ENCODE measurements at regions not wholly inside any gene's neighbourhood (a gene's known extent, or its start where the extent isn't known, plus 50 kb on each side); places are given as distances from the start of the nearest gene placed in this dataset.

DNA sequence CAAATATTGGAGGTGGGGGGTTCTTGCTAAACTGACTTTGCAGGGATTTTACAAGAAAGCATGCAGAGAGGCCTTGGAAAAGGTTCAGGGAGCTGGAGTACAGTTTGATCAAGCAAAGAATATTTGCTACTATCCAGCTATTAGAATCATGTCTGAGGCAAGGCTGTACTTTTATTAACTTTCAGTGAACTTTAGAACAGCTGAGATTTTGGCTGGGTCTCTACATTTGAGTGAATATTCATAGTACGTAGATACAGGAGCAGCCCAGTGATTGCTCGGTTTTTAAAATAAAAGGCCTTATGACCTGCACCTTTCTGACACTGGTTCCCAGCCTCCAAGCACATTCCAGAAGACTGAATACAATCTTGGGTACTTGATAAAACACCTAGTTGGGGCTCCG is 496.8 kb upstream of the AKR1E2 start:
- no peak for DNase-seq

DNA sequence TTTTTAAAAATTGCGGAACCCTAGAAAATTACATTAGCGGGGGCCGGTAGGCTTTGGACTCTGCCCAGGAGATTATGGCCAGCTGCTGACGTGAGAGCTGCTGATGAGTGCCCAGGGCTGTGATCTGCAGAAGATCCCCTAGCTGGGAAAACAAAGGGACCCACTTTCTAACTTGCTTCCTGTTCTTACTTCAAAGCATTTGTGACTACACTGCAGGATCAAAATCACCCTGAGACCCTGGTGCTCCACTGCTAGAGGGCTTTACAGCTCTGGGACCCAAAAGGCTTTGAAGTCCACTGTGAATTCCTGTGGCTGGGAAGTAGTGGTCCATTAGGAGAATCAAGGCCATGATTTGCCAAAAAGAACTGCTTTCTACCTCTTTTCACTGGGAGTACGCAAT is 499.4 kb upstream of the AKR1E2 start:
- no peak for DNase-seq

- DNase-seq = no peak
Observed at GRCh38 chr10:4319870-4320367, 506.1 kb upstream of the AKR1E2 start.

DNA sequence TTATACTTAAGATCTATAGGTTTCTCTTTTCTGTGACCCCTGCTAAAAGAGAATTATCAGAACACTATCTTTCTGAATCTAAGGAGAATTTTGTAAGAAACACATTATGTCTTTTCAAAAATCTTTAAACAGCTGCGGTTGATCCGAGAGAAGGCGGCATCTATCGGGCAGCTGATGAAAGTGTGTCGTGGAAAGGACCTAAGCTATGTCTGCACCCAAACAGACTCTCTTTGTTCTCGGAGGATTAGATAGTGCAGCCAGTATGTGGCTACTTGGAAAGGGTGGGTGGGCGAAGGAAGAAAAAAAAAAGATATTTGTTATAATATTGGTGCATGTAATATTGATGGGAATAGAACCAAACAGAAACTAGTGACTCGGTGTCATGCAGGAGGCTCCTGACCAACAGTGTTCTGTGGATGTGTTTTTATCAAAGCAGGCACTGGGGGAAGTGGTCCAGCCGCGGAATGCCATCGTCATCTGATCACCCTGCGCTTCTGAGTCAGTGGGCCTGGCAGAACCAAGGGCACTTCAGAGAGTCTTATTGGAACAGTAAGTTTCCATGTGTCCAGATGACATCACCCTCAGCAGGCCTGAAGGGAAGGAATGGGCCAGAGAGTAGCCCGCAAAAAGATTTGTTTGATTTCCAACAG is 509.7 kb upstream of the AKR1E2 start:
- DNase-seq = no peak

DNA sequence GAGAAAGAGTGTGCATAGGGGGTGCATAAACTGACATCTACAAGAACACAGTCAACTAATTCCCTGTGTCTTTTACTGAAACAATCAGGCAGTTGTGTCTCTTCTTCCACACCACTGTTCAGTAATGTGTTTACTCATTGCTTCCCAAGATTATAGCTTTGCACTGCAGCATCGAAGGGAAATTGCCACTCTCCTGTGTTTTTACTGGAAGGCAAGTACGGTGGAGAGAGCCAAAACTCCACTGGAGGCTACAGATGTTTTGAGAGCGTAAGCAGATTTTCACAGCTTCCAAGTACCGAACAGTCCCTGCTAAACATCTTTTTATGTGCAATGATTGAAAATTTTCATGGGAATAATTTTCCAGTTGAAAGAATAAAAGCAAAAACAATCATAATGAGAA is 510.5 kb upstream of the AKR1E2 start:
- DNase-seq = no peak

- DNase-seq = no peak
Observed at GRCh38 chr10:4313051-4313450, 513.0 kb upstream of the AKR1E2 start.

DNA sequence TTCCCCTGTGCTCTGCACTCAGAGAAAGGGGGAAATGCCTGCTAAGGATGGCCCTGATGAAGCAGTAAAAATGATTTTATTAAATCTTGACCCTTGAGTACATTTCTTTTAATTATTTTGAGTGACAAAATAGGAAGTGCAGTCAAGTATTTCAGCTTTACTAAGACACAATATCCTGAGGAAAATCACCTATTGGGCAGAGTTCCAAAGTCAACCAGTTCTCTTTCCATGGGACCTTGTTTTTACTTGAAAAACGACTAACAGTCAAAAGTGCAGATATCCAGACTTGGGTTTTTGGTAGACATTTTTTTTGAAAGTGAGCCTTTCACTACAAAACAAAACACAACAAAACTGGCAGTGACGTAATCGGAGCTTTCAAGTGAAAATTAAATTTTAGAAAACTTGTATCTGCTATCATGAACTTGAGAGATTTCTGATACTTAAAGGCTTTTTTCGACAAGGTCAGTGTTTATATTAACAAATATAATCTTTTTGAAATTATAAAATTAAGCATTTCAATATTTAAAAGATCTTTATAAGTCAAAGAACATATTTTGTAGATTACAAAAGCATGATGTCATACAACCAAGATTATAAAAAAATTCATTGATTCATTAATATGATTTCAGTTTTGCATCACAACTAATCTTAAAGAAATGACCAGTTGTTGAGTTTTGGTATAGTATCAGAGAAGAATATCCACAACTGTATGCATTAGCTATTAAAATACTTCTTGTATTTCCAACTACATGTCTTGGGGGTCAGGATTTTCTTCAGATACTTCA is 513.8 kb upstream of the AKR1E2 start:
- no peak for DNase-seq

GRCh38 chr10:4310172-4310571 is 515.8 kb upstream of the AKR1E2 start:
- no peak for DNase-seq

GRCh38 chr10:4307910-4308309 is 518.1 kb upstream of the AKR1E2 start:
- no peak for DNase-seq

DNA sequence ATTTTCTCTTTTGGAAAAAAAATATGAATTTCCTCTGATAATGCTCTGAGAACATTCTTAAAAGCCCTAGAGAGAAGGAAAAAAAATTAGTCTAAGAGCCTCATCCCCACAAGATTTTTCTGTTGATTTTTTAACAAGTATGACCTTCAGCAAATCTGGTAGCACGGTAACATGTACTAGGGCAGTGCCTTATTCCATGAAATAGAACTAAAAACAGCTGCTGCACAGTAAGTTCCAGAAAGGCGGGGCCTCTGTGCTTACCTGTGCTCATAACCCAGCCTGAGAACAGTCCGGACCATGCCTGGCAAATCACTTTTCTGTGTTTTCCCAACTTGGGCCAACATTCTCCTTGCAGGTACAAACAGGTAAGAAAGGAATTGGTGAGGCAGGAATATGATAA is 519.1 kb upstream of the AKR1E2 start:
- DNase-seq = no peak

DNA sequence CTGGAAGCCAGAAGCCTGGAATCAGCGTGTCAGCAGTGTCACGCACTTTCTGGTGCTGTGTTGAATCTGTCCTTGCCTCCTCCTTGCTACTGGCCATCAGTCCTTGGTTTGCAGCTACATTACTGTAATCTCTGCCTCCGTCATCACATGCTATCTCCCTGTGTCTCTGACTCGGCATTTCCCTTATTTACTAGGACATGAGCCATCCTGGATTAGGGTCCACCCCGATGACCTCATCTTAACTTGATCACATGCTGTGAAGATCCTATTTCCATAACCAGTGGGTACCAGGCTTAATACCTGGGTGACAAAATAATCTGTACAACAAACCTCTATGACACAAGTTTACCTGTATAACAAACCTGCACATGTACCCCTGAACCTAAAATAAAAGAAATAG is 518.0 kb upstream of the KLF6 start:
- DNase-seq = no peak

DNA sequence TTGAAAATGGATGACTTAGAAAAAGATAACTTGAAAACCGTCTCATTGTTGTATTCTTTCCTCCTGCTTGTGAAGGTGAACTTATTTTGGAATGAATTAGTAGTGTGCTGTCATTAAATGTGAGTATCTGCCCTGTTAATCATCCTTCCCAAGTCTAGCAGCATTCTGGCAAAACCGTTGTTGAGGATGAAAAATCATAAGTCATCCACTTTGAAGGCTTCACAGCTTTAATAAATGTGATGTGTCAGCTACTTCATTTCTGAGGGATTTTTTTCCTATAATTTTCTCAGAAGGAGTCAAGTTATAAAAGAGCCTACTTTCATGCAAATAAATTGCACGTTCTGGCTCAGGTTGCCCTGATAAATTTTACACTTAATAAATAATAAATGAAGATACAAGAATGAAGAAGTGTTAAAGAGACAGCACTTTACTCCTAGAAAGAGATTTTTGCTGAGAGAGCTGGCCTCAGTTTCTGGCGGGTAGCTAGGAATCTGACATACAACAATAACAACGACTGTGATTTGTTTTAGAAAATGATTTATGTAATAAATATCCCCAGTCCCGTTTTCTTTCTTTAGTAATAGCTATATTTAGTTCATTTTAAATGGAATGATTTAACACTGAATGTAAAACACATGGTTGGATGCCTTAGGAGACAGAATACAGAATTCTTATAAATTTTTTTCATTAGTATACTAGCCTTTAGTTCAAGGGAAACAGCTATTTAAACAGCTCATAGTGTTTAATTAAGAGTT is 516.5 kb upstream of the KLF6 start:
- no peak for DNase-seq

DNA sequence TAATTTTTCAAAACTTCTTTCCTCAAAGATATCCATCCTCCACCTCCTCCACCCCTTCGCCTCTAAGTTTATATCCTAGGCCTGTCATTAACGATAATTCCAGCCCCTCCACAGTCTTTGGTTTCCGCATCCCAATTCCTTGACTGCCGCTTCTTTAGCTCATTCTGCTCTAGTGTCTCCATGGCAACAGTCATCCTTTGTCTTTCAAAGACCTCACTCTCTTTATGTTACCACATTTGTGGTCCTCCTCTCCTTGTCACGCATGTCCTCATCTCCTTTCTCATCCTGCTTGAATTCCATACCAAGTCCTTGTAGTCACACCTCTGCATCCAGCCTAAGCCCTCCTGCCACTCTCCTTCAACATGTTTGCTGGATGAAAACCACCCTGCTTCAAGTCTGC is 511.2 kb upstream of the KLF6 start:
- DNase-seq = no peak

DNA sequence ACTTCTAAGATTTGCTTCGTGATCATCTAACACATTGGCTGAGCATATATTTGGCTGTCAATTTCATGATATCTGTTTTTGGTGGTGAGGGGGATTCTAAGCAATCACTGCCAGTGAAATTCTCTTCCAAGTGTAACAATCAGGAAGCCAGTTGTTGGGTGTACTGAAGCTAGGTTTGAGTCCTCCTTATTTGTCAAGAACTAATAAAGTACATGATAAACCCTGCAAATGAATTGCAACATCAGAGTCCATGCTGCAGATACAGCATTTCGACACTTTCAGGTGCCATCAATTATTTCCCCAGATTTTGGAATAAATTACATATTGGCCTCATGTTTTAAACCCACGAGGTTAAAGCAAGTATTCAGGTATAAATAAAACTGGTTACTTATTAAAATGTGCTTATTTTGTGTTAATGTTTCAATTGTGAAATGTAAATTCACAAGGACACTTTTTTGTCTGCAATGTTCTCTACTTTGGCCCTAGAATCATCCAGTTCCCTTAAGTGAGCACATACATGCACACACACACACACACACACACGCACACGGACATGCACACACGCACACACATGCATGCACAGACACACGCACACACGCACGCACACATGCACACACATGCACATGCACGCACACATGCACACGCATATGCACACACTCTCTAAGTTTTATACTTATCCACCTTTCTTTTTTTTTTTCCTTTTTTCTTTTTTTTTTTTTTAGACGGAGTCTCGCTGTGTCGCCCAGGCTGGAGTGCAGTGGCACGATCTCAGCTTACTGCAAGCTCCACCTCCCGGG is 510.2 kb upstream of the KLF6 start:
- no peak for DNase-seq

DNA sequence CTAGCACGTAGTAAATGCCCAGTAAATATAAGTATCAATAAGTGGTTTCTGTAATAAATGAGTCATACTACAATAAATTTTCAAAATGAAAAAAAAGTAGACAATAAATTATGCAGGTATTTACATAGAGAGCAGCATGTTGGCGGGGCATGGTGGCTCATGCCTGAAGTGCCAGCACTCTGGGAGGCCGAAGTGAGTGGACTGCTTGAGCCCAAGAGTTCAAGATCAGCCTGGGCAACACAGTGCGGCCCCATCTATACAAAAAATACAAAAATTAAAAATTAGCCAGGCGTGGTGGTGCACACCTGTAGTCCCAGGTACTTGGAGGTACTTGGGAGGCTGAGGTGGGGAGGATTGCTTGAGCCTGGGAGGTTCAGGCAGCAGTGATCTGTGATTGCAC is 509.3 kb upstream of the KLF6 start:
- no peak for DNase-seq

- no peak for DNase-seq
Observed at GRCh38 chr10:4291990-4292389, 507.0 kb upstream of the KLF6 start.

GRCh38 chr10:4285121-4285520 is 500.1 kb upstream of the KLF6 start:
- DNase-seq = no peak

DNA sequence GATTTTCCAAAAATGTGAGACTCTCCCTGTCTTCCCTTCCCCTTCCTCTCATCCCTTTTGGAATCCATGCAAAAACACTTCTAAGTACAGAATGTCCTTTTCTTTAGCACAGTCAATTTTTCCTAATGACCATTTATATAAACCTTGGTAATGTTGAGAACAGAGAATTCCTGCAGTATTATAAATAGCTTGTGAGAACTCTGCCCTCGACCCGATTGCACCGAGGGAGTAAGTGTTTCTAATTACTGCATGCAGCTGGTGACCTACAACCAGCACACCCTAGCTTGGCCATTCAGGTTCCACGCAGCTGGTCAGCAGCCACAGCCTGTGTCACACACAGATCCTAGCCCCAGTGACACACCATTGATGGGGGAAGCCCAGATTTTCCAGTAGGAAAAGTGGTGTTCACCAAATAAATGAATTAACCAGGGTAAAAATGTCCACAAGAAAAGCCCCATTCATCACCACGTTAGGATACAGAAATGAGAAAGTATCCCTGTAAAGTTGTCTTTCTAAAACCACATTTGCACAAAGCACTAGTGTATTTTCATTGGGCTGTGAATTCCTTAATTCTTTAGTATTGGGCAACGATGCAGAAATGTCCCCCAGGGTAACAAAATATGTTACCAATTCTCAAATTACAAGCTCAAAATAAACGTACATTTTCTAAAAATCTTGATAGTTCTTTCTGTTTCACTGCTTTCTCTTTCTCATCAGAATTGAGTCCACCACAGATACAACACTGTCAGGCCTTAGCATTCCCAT is 499.0 kb upstream of the KLF6 start:
- no peak for DNase-seq

- DNase-seq = no peak
Observed at GRCh38 chr10:4282496-4282895, 497.5 kb upstream of the KLF6 start.

DNA sequence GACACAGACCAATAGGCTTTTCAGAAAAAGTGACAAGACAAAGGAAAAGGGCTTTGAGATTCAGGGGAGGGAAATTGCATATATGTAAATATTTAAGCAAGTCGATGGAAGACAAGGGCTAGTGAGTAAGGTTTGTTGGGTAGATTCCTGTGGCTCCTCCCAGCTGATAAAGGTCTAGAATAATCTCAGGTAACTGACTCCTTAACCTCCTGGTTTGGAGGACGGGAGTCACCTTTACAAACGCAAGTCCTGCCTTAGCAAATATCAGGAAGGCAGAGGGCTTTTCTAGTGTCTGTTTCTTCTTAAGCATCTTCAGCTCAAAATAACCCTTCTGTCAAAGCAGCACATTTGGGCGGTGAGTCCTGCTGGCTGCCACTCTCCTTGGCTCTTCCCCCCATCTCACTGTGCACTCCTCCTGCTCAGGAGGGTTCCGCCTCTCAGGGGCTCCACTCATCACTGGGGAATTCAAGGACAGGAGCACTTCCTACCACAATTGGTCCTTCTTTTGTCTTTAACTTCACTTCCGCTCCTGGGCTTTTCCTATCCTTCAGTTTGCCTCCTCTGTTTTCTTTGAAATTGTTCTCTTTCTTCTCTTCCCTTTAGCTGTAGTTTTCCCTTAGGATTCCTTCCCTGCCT is 496.3 kb upstream of the KLF6 start:
- DNase-seq = no peak

GRCh38 chr10:4280461-4281189 is 495.6 kb upstream of the KLF6 start:
- no peak for DNase-seq

Measured in hematopoietic multipotent progenitor cell treated with erythropoietin and hydrocortisone succinate and interleukin-3 and kit ligand, for 8 days (in vitro differentiated cells).